ENCODE measurements at regions not wholly inside any gene's neighbourhood (a gene's known extent, or its start where the extent isn't known, plus 50 kb on each side); places are given as distances from the start of the nearest gene placed in this dataset.

GRCh38 chr2:226114436-226114835, 685.2 kb downstream of the IRS1 start:
- TF ChIP-seq POLR2AphosphoS5 (IDR thresholded peaks at IDR 0.05) (no peak), EP300 (IDR thresholded peaks at IDR 0.05) (no peak), POLR2A (IDR thresholded peaks at IDR 0.05; ENCODE audit: low read depth) (no peak), CTCF (IDR thresholded peaks at IDR 0.05) (no peak)
- H3K36me3 ChIP-seq = no peaks in the 10 kb centered on the region
- H3K27me3 ChIP-seq = no peaks in the 10 kb centered on the region
- DNase-seq (ENCODE audit: extremely low spot score) = no peak
- H3K27ac ChIP-seq (replicated peaks in 1 of 4) = no peak overlapping the region
- intact Hi-C loops (cut with DNase I) = no loop called here
- WGBS = 70% methylated on average over 5 of the region's 5 CpGs
- peaks cover 0 to 3% (median 0%) of the 10 kb centered on the region in 4 donors for H3K4me1 ChIP-seq
- no peaks in the 10 kb centered on the region for H3K9me3 ChIP-seq
- H3K4me3 ChIP-seq = no peak overlapping the region

GRCh38 chr2:226098861-226099745, 699.6 kb downstream of the NYAP2 start:
- Histone ChIP-seq H3K4me3 (no peak overlapping the region), H3K9me3 (peaks cover 0 to 5% (median 0%) of the 10 kb centered on the region in 4 donors), H3K4me1 (no peaks in the 10 kb centered on the region), H3K27me3 (no peaks in the 10 kb centered on the region), H3K36me3 (no peaks in the 10 kb centered on the region), H3K27ac (replicated peaks in 1 of 4) (no peak overlapping the region)
- WGBS = 44% methylated on average over 1 of the region's 1 CpG
- no peak for DNase-seq (ENCODE audit: extremely low spot score)
- TF ChIP-seq POLR2A (IDR thresholded peaks at IDR 0.05; ENCODE audit: low read depth) (no peak), POLR2AphosphoS5 (IDR thresholded peaks at IDR 0.05) (no peak), CTCF (IDR thresholded peaks at IDR 0.05) (no peak), EP300 (IDR thresholded peaks at IDR 0.05) (no peak)
- intact Hi-C loops (cut with DNase I) = no loop called here

DNA sequence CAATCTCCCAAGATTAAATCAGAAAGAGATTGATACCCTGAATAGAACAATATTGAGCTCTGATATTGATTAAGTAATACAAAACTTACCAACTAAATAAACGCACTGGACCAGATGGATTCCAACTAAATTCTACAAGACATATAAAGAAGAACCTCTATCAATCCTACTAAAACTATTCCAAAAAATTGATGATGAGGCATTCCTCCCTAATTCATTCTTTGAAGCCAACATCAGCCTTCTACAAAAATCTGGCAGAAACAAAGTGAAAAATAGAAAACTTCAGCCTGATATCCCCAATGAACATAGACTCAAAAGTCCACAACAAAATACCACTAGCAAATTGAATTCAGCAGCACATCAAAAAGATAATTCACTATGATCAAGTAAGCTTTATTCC, 695.5 kb downstream of the NYAP2 start:
- no peak for DNase-seq (ENCODE audit: extremely low spot score)
- Histone ChIP-seq H3K4me3 (no peak overlapping the region), H3K9me3 (peaks cover 0 to 14% (median 4%) of the 10 kb centered on the region in 4 donors), H3K27me3 (no peaks in the 10 kb centered on the region), H3K4me1 (no peaks in the 10 kb centered on the region), H3K36me3 (no peaks in the 10 kb centered on the region), H3K27ac (replicated peaks in 1 of 4) (no peak overlapping the region)
- TF ChIP-seq EP300 (IDR thresholded peaks at IDR 0.05) (no peak), POLR2A (IDR thresholded peaks at IDR 0.05; ENCODE audit: low read depth) (no peak), POLR2AphosphoS5 (IDR thresholded peaks at IDR 0.05) (no peak), CTCF (IDR thresholded peaks at IDR 0.05) (no peak)
- WGBS = 100% methylated on average over 1 of the region's 1 CpG
- intact Hi-C loops (cut with DNase I) = no loop called here

- Histone ChIP-seq H3K27ac (replicated peaks in 1 of 4) (no peak overlapping the region), H3K4me1 (no peaks in the 10 kb centered on the region)
- WGBS = 83% methylated on average over 2 of the region's 2 CpGs
Observed at GRCh38 chr2:226093364-226093763, 693.9 kb downstream of the NYAP2 start.

More at GRCh38 chr2:226093364-226093763, 693.9 kb downstream of the NYAP2 start:
- Histone ChIP-seq H3K27me3 (no peaks in the 10 kb centered on the region), H3K4me3 (no peak overlapping the region), H3K9me3 (peaks cover 0 to 14% (median 4%) of the 10 kb centered on the region in 4 donors), H3K36me3 (no peaks in the 10 kb centered on the region)
- intact Hi-C loops (cut with DNase I) = no loop called here
- no peak for DNase-seq (ENCODE audit: extremely low spot score)
- TF ChIP-seq POLR2A (IDR thresholded peaks at IDR 0.05; ENCODE audit: low read depth) = no peak
- no peak for TF ChIP-seq EP300 (IDR thresholded peaks at IDR 0.05)
- TF ChIP-seq POLR2AphosphoS5 (IDR thresholded peaks at IDR 0.05) = no peak
- TF ChIP-seq CTCF (IDR thresholded peaks at IDR 0.05) = no peak

Measured in esophagus muscularis mucosa (tissue), 4 donors.